IMR-90 (cell line): ENCODE measurements at regions not wholly inside any gene's neighbourhood (a gene's known extent, or its start where the extent isn't known, plus 50 kb on each side); places are given as distances from the start of the nearest gene placed in this dataset.

ENCODE experiments used
- ATAC-seq: fragments of 200-7000 bp; cut with Tn5 transposase; 2 replicates; pipeline ENCODE4 v1.9.1; 2020; ENCODE audit warnings: low read depth, mild to moderate bottlenecking, moderate library complexity
- BruUV-seq: library from RNA; stranded (reverse); fragments of 400-500 nt; replicated peaks from 2 replicates; lab custom pipeline; 2021; lab: Mats Ljungman, UMichigan
- CTCF ChIA-PET: fragments of 300-600 bp; formaldehyde crosslinking; extraction: SDS; loops from one replicate; lab custom pipeline; 2021; ENCODE audit warnings: antibody characterized with exemption; lab: Yijun Ruan, JAX
- POLR2A ChIA-PET: fragments of 300-600 bp; sonication (Branson Sonifier 250); formaldehyde crosslinking; loops from one replicate; lab custom pipeline; 2022; ENCODE audit warnings: antibody characterized with exemption; ENCODE audit not compliant: unreplicated experiment; lab: Charles Lee
- DNase-seq: peaks from one replicate; pipeline ENCODE4 v3.0.0; 2013
- H2AFZ ChIP-seq: replicated peaks from 2 replicates; pipeline ENCODE3; 2013; ENCODE audit warnings: low read length, mild to moderate bottlenecking; ENCODE audit not compliant: poor library complexity
- H2AK5ac ChIP-seq: 2 replicates; pipeline ENCODE4 v1.6.1; 2013; ENCODE audit warnings: low read depth, low read length, inconsistent platforms
- H2AK9ac ChIP-seq: replicated peaks from 2 replicates; pipeline ENCODE3; 2013; ENCODE audit warnings: mild to moderate bottlenecking, low read depth, low read length, moderate library complexity; ENCODE audit not compliant: poor library complexity
- H2BK120ac ChIP-seq: 2 replicates; pipeline ENCODE4 v1.6.1; 2013; ENCODE audit warnings: low read depth, low read length, inconsistent platforms
- H2BK15ac ChIP-seq: 3 replicates; pipeline ENCODE4 v1.6.1; 2013; ENCODE audit warnings: low read depth, low read length, inconsistent platforms
- H2BK20ac ChIP-seq: 2 replicates; pipeline ENCODE4 v1.6.1; 2013; ENCODE audit warnings: low read depth, mild to moderate bottlenecking, inconsistent platforms, low read length, moderate library complexity
- H2BK5ac ChIP-seq: 2 replicates; pipeline ENCODE4 v1.6.1; 2013; ENCODE audit warnings: mild to moderate bottlenecking, low read depth, low read length, inconsistent platforms; ENCODE audit not compliant: poor library complexity, severe bottlenecking
- H3K14ac ChIP-seq: replicated peaks from 2 replicates; pipeline ENCODE4 v1.6.1; 2013; ENCODE audit warnings: low read depth, low read length, inconsistent platforms
- H3K18ac ChIP-seq: 2 replicates; pipeline ENCODE4 v1.6.1; 2013; ENCODE audit warnings: low read depth, low read length, control low read depth
- H3K23ac ChIP-seq: 2 replicates; pipeline ENCODE4 v1.6.1; 2013; ENCODE audit warnings: low read depth, low read length, inconsistent platforms
- H3K27ac ChIP-seq: 2 replicates; pipeline ENCODE4 v1.5.1; 2013; ENCODE audit warnings: mild to moderate bottlenecking, control low read depth, low read length; ENCODE audit not compliant: insufficient read depth
- H3K27me3 ChIP-seq: 2 replicates; pipeline ENCODE4 v1.6.1; 2013; ENCODE audit warnings: low read length; ENCODE audit not compliant: control insufficient read depth, insufficient read depth
- H3K36me3 ChIP-seq: 2 replicates; pipeline ENCODE4 v1.6.1; 2013; ENCODE audit warnings: low read length, mixed read lengths; ENCODE audit not compliant: control insufficient read depth, insufficient read depth
- H3K4ac ChIP-seq: 2 replicates; pipeline ENCODE4 v1.6.1; 2013; ENCODE audit warnings: low read depth, low read length, inconsistent platforms
- H3K4me1 ChIP-seq: 2 replicates; pipeline ENCODE4 v1.6.1; 2013; ENCODE audit warnings: low read length, mixed read lengths; ENCODE audit not compliant: control insufficient read depth, insufficient read depth
- H3K4me2 ChIP-seq: 2 replicates; pipeline ENCODE4 v1.6.1; 2013; ENCODE audit warnings: low read depth, mild to moderate bottlenecking, control low read depth, low read length, moderate library complexity
- H3K4me3 ChIP-seq: 2 replicates; pipeline ENCODE4 v1.5.1; 2013; ENCODE audit warnings: low read depth, mild to moderate bottlenecking, control low read depth, low read length, moderate library complexity; ENCODE audit not compliant: insufficient read depth
- H3K56ac ChIP-seq: 2 replicates; pipeline ENCODE4 v1.6.1; 2013; ENCODE audit warnings: low read length, inconsistent platforms; ENCODE audit not compliant: insufficient read depth; ENCODE audit errors: extremely low read depth
- H3K79me1 ChIP-seq, 2 experiments: 2 replicates each; pipeline ENCODE4 v1.6.1; 2013; ENCODE audit warnings: low read length in 2 of 2, inconsistent platforms in 1 of 2, low read depth in 1 of 2
- H3K9ac ChIP-seq: 2 replicates; pipeline ENCODE4 v1.6.1; 2013; ENCODE audit warnings: low read depth, low read length, control low read depth
- H3K9me1 ChIP-seq: 2 replicates; pipeline ENCODE4 v1.6.1; 2013; ENCODE audit warnings: low read length, inconsistent platforms; ENCODE audit not compliant: insufficient read depth
- H3K9me3 ChIP-seq: 2 replicates; pipeline ENCODE4 v1.6.1; 2013; ENCODE audit warnings: low read length; ENCODE audit not compliant: control insufficient read depth, insufficient read depth
- H4K20me1 ChIP-seq: 2 replicates; pipeline ENCODE4 v1.6.1; 2013; ENCODE audit warnings: low read length, inconsistent platforms; ENCODE audit not compliant: insufficient read depth
- H4K5ac ChIP-seq: 2 replicates; pipeline ENCODE4 v1.6.1; 2013; ENCODE audit warnings: mild to moderate bottlenecking, low read depth, low read length, control low read depth
- H4K8ac ChIP-seq, 2 experiments: 2 replicates each; pipeline ENCODE4 v1.6.1; 2013; ENCODE audit warnings: low read depth in 2 of 2, low read length in 2 of 2, control low read depth in 1 of 2, inconsistent platforms in 1 of 2
- H4K91ac ChIP-seq: 2 replicates; pipeline ENCODE4 v1.6.1; 2013; ENCODE audit warnings: low read depth, low read length, inconsistent platforms; ENCODE audit not compliant: insufficient read depth
- BHLHE40 ChIP-seq: fragments of 150-350 bp; IDR thresholded peaks from 2 replicates; pipeline ENCODE4 v1.6.1; 2016; ENCODE audit warnings: mild to moderate bottlenecking, low read depth, low read length
- FOS ChIP-seq: fragments of 150-350 bp; IDR thresholded peaks from 2 replicates; pipeline ENCODE4 v1.6.1; 2016; ENCODE audit warnings: low read depth, low read length
- MAFK ChIP-seq: IDR thresholded peaks from 2 replicates; pipeline ENCODE4 v1.6.1; 2012; ENCODE audit warnings: low read depth, low read length, improper control_type of control experiment
- RAD21 ChIP-seq: IDR thresholded peaks from 2 replicates; pipeline ENCODE4 v1.6.1; 2012; ENCODE audit warnings: low read length, improper control_type of control experiment
- RCOR1 ChIP-seq: IDR thresholded peaks from 2 replicates; pipeline ENCODE4 v1.6.1; 2012; ENCODE audit warnings: mild to moderate bottlenecking, low read length, improper control_type of control experiment; ENCODE audit not compliant: insufficient replicate concordance
- SMC3 ChIP-seq: fragments of 150-350 bp; IDR thresholded peaks from 2 replicates; pipeline ENCODE4 v1.6.1; 2016; ENCODE audit warnings: low read depth, mild to moderate bottlenecking, antibody characterized with exemption, low read length, moderate library complexity
- WGBS, 2 experiments: methylation state at CpG; one replicate each; pipeline versions ENCODE4 v1.1.5 to v1.1.7; 2013; ENCODE audit warnings: missing lambda C conversion rate in 2 of 2; ENCODE audit not compliant: insufficient read length in 1 of 2; ENCODE audit errors: extremely low coverage in 2 of 2; 5-methylcytosine and 5-hydroxymethylcytosine counted together
- dilution Hi-C: fragments of 300-500 bp; cut with HindIII; formaldehyde crosslinking; loops from one replicate; pipeline ENCODE4 v1.14.3; 2018; ENCODE audit warnings: low sequenced_read_pairs; ENCODE audit not compliant: unreplicated experiment
- in situ Hi-C: fragments of 300-500 bp; cut with MboI; formaldehyde crosslinking; loops from 3 replicates; pipeline ENCODE4 v1.14.3; 2019; ENCODE audit warnings: low sequenced_read_pairs, inconsistent platforms, mixed read lengths
- intact Hi-C: fragments of 100-400 bp; cut with micrococcal nuclease; formaldehyde crosslinking; loops from 2 replicates; pipeline ENCODE4 v1.10.0; 2022

DNA sequence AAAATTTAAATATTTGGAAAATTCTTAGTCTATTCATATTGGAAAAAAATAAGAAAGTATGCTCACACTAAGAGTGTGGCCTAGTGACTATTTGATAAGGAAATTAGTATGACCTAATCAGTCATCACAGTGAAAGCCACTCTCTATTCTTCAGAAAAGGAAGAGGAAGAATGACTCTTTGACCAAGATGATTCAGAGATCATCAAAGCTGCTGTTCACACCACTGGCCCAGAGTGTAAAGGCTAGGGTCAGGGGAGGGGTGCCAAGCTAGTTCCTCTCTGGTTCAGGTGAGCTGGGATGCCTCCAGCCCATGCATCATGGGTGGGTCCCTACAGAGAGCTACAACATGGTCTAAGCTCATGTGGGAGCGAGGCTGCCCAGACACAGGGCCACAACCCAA, 396.9 kb upstream of the NDST3 start:
- H3K9ac ChIP-seq: no peak overlapping the region
- no peaks in the 10 kb centered on the region for H3K9me3 ChIP-seq
- DNase-seq (no peak), ATAC-seq (no peak)
- H3K27ac ChIP-seq: no peak overlapping the region
- H2BK20ac ChIP-seq: no peak overlapping the region
- in situ Hi-C loops (no loop called here), dilution Hi-C loops (no loop called here), intact Hi-C loops (no loop called here)
- WGBS, 2 experiments: no CpG with 5 or more reads among the region's 1 CpG
- H2AK5ac ChIP-seq: no peak overlapping the region
- H3K36me3 ChIP-seq: no peaks in the 10 kb centered on the region
- H3K27me3 ChIP-seq: no peaks in the 10 kb centered on the region
- H4K8ac ChIP-seq: no peak overlapping the region
- H4K5ac ChIP-seq: no peak overlapping the region
- no peak overlapping the region for H2AK9ac ChIP-seq
- H3K79me1 ChIP-seq: no peaks in the 10 kb centered on the region
- no peak overlapping the region for H3K14ac ChIP-seq
- no peak overlapping the region for H3K4me2 ChIP-seq
- no peaks in the 10 kb centered on the region for H4K20me1 ChIP-seq
- no peak for TF ChIP-seq MAFK
- TF ChIP-seq SMC3: no peak
- no peak for TF ChIP-seq FOS
- TF ChIP-seq BHLHE40: no peak
- TF ChIP-seq RAD21: no peak
- no peak for TF ChIP-seq RCOR1
- no peak overlapping the region for H2BK120ac ChIP-seq
- ChIA-PET POLR2A (no interaction called here), CTCF (no interaction called here)
- no peak overlapping the region for H3K4ac ChIP-seq
- H3K56ac ChIP-seq: no peak overlapping the region
- H3K4me1 ChIP-seq: no peaks in the 10 kb centered on the region
- no peak overlapping the region for H2BK5ac ChIP-seq
- no peak overlapping the region for H4K91ac ChIP-seq
- no peak overlapping the region for H2AFZ ChIP-seq
- no TSS peak for BruUV-seq
- H2BK15ac ChIP-seq: no peak overlapping the region
- no peak overlapping the region for H3K18ac ChIP-seq
- H3K23ac ChIP-seq: no peak overlapping the region
- no peak overlapping the region for H3K4me3 ChIP-seq
- no peaks in the 10 kb centered on the region for H3K9me1 ChIP-seq
